ENCODE measurements at regions not wholly inside any gene's neighbourhood (a gene's known extent, or its start where the extent isn't known, plus 50 kb on each side); places are given as distances from the start of the nearest gene placed in this dataset.

DNA sequence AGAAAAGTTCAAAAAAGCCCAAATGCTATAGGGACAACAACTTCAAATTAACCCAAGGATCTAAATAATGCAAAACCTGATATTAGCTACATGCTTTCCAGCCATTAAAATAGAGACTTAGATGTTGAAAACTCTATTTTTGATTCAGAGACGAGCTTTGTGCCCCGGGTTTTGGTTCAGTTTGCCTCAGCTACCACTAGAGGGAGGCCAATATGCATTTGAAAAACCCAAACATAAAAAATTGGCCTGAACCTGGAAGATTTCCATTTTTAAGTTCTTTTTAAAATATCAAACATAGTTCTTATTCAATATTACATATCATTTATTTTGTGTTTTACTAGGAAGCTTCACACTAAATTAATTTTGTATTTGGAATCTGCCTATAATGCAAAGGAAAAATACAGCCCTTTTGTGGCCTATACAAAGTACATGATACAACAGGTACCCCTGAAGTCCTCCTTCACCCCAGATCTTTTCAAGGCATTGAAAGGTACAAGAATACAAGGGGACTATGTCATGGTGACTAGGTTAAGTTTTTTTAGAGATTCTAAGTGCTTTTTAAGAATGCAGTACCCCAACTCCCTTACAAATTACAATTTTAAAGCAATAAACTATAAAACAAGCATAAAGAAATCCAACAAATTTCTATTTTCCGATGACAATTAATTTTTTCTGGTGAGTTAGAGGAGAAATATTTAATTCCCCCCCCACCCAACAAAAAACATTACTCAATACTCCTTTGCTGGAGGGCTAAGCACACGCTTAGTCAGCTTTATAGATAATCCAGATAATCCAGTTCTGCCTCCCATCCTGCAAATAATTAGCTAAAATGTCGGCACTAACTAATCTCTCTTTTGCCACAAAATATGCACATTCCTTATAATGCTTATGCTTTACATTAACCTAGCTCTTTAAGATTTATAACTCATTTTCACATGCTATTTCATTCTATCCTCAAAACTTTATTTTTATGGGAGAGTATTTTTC lies 97.7 kb upstream of the PTPN13 start:
- TF ChIP-seq EZH2 (IDR thresholded peaks at IDR 0.05; ENCODE audit: borderline replicate concordance, low read depth, low read length, severe bottlenecking) (no peak), POLR2AphosphoS5 (IDR thresholded peaks at IDR 0.05; ENCODE audit: insufficient read depth, low read depth, low read length) (no peak), POLR2A (IDR thresholded peaks at IDR 0.05; ENCODE audit: low read depth, low read length) (no peak), JUN (IDR thresholded peaks at IDR 0.05; ENCODE audit: borderline replicate concordance, insufficient read depth, insufficient read length, low read depth) (no peak), MYC (IDR thresholded peaks at IDR 0.05; ENCODE audit: low read depth, low read length) (no peak)
- TF ChIP-seq, protein P1, sequence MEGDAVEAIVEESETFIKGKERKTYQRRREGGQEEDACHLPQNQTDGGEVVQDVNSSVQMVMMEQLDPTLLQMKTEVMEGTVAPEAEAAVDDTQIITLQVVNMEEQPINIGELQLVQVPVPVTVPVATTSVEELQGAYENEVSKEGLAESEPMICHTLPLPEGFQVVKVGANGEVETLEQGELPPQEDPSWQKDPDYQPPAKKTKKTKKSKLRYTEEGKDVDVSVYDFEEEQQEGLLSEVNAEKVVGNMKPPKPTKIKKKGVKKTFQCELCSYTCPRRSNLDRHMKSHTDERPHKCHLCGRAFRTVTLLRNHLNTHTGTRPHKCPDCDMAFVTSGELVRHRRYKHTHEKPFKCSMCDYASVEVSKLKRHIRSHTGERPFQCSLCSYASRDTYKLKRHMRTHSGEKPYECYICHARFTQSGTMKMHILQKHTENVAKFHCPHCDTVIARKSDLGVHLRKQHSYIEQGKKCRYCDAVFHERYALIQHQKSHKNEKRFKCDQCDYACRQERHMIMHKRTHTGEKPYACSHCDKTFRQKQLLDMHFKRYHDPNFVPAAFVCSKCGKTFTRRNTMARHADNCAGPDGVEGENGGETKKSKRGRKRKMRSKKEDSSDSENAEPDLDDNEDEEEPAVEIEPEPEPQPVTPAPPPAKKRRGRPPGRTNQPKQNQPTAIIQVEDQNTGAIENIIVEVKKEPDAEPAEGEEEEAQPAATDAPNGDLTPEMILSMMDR (IDR thresholded peaks at IDR 0.05; ENCODE audit: extremely low read depth in 1 of 2, insufficient read depth in 1 of 2, low read depth in 1 of 2, low read length in 2 of 2) = peak; percentile 75 to 77
